ENCODE measurements at regions not wholly inside any gene's neighbourhood (a gene's known extent, or its start where the extent isn't known, plus 50 kb on each side); places are given as distances from the start of the nearest gene placed in this dataset.
"Not testable (repeated sequence)": the region's sequence is repeated elsewhere in the genome, so short reads cannot be mapped to it uniquely, and the experiment has no call there.

DNA sequence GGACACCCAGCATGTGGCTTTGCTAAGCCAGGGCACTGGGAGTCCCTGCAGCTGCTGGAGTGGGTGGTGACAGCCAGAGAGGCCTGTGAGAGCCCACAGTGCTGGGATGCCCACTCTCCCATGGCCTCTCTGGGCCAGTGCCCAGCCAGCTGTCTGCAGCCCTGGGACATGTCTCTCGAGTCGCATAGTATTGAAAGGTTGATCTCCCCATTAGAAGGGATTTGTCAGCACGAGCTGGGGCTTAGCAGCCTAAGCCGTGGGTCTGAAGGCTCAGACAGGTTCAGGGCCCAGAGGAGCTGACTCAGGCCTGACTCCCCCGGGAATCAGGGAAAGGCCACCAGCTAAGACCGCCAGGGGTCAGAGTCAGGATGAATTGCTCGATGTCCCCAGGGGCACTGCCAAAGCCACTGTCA is 53.5 kb downstream of the FOXD2 start:
- Histone ChIP-seq H3K36me3 (ENCODE audit: insufficient read depth, low read length) (no peaks in the 10 kb centered on the region), H3K4me3 (ENCODE audit: low read length in 2 of 2) (no peak overlapping the region), H3K4me1 (ENCODE audit: insufficient read depth, low read length) (no peaks in the 10 kb centered on the region), H3K27ac (ENCODE audit: low read depth, low read length) (no peak overlapping the region), H3K9me3 (ENCODE audit: control insufficient read depth in 1 of 2, low read length in 2 of 2) (no peaks in the 10 kb centered on the region), H3K27me3 (ENCODE audit: insufficient read depth, low read length) (no peaks in the 10 kb centered on the region)
- peaks cover 8 to 24% of the 10 kb centered on the region in 2 donors for H3K27me3 Mint-ChIP-seq
- no peak for DNase-seq
- no peaks in the 10 kb centered on the region for H3K9me3 Mint-ChIP-seq
- POLR2A ChIA-PET (ENCODE audit: partially characterized antibody) = no interaction called here
- CTCF ChIA-PET (ENCODE audit: partially characterized antibody) = no interaction called here
- H3K4me3 Mint-ChIP-seq = no peak overlapping the region
- H3K4me1 Mint-ChIP-seq = no peaks in the 10 kb centered on the region
- intact Hi-C loops (cut with micrococcal nuclease) = no loop called here
- H3K27ac Mint-ChIP-seq = no peak overlapping the region
- H3K36me3 Mint-ChIP-seq = no peaks in the 10 kb centered on the region

DNA sequence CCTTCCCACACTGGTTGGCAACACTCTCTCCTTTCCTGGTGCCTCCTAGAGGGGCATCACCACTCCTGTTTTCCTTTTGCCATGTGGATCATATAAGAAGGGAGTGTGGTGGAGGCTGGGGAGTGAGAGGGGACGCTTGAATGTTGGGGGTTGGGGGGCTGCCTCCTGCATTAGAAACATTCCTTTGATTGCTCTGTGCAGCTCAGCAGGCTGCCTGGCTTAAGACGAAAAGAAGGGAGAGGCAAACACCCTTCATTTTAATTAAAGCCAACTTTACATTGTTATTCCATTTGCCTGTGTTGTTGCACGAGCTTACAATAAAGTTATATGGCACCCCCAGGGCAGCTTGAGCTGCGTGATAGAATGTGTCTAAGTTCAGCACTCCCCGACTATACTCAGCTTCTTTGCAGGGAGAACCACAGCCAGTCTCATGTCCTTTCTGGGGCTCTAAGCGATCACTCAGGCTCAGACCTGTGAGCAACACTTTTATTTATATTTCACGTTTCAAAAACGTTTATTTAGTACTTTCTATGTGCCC is 57.4 kb downstream of the FOXD2 start:
- no peaks in the 10 kb centered on the region for H3K36me3 ChIP-seq (ENCODE audit: insufficient read depth, low read length)
- intact Hi-C loops (cut with micrococcal nuclease) = no loop called here
- Mint-ChIP-seq H3K4me3 (no peak overlapping the region), H3K36me3 (no peaks in the 10 kb centered on the region), H3K27me3 (peaks cover 2 to 15% of the 10 kb centered on the region in 2 donors), H3K27ac (no peak overlapping the region), H3K4me1 (no peaks in the 10 kb centered on the region), H3K9me3 (no peaks in the 10 kb centered on the region)
- no peak overlapping the region for H3K4me3 ChIP-seq (ENCODE audit: low read length in 2 of 2)
- POLR2A ChIA-PET (ENCODE audit: partially characterized antibody) = no interaction called here
- H3K9me3 ChIP-seq (ENCODE audit: control insufficient read depth in 1 of 2, low read length in 2 of 2) = no peaks in the 10 kb centered on the region
- H3K27ac ChIP-seq (ENCODE audit: low read depth, low read length) = no peak overlapping the region
- H3K27me3 ChIP-seq (ENCODE audit: insufficient read depth, low read length) = no peaks in the 10 kb centered on the region
- H3K4me1 ChIP-seq (ENCODE audit: insufficient read depth, low read length) = no peaks in the 10 kb centered on the region
- no peak for DNase-seq
- CTCF ChIA-PET (ENCODE audit: partially characterized antibody) = no interaction called here

DNA sequence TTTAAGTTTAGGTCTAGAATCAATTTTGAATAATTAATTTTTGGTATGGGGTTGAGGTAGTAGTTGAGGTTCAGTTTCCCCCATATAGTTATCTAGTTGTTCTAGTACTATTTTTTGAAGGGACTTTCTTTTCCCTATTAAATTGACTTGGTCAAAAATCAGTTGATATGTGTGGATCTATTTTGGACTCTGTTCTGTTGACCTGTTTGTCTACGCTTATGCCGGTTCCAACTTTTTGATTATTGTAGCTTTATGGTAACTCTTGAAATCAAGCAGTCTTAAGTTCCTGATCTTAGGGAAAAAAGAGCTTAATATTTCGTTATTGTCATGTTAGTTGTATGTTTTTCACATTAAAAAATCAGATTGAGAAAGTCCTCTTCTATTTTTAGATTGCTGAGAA is 60.7 kb downstream of the FOXD2 start:
- ChIA-PET POLR2A (ENCODE audit: partially characterized antibody) (no interaction called here), CTCF (ENCODE audit: partially characterized antibody) (no interaction called here)
- H3K4me3 Mint-ChIP-seq = no peak overlapping the region
- Histone ChIP-seq H3K4me1 (ENCODE audit: insufficient read depth, low read length) (no peaks in the 10 kb centered on the region), H3K27ac (ENCODE audit: low read depth, low read length) (no peak overlapping the region), H3K27me3 (ENCODE audit: insufficient read depth, low read length) (no peaks in the 10 kb centered on the region), H3K4me3 (ENCODE audit: low read length in 2 of 2) (no peak overlapping the region), H3K36me3 (ENCODE audit: insufficient read depth, low read length) (no peaks in the 10 kb centered on the region), H3K9me3 (ENCODE audit: control insufficient read depth in 1 of 2, low read length in 2 of 2) (no peaks in the 10 kb centered on the region)
- peaks cover 11 to 19% of the 10 kb centered on the region in 2 donors for H3K27me3 Mint-ChIP-seq
- no peak overlapping the region for H3K27ac Mint-ChIP-seq
- H3K36me3 Mint-ChIP-seq = no peaks in the 10 kb centered on the region
- no peak for DNase-seq
- H3K4me1 Mint-ChIP-seq = no peaks in the 10 kb centered on the region
- intact Hi-C loops (cut with micrococcal nuclease) = no loop called here
- no peaks in the 10 kb centered on the region for H3K9me3 Mint-ChIP-seq

DNA sequence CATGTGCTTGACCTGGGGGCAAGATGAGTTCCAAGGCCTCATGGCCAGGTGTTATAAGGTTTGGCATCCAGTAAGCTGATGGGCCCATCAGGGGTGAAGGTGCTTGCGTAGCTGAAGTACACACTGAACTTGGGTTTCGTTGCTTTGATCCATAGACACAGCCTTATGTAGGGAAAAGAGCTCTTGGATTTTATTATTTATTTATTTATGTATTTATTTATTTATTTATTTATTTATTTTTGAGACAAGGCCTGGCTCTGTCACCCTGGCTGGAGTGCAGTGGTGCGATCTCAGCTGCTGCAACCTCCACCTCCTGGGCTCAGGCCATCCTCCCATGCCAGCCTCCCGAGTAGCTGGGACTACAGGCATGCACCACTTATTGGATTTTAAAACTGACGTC is 63.2 kb downstream of the FOXD2 start:
- H3K36me3 Mint-ChIP-seq = no peaks in the 10 kb centered on the region
- no peaks in the 10 kb centered on the region for H3K4me1 Mint-ChIP-seq
- no peak overlapping the region for H3K27ac ChIP-seq (ENCODE audit: low read depth, low read length)
- no peaks in the 10 kb centered on the region for H3K4me1 ChIP-seq (ENCODE audit: insufficient read depth, low read length)
- H3K27me3 Mint-ChIP-seq = peaks cover 25 to 30% of the 10 kb centered on the region in 2 donors
- peaks cover 0 to 3% (median 0%) of the 10 kb centered on the region in 8 donors for H3K9me3 Mint-ChIP-seq
- no peak overlapping the region for H3K4me3 ChIP-seq (ENCODE audit: low read length in 2 of 2)
- intact Hi-C loops (cut with micrococcal nuclease) = no loop called here
- H3K4me3 Mint-ChIP-seq = no peak overlapping the region
- H3K27ac Mint-ChIP-seq = no peak overlapping the region
- H3K27me3 ChIP-seq (ENCODE audit: insufficient read depth, low read length) = peaks cover 2% of the 10 kb centered on the region
- H3K9me3 ChIP-seq (ENCODE audit: control insufficient read depth in 1 of 2, low read length in 2 of 2) = no peaks in the 10 kb centered on the region
- POLR2A ChIA-PET (ENCODE audit: partially characterized antibody) = no interaction called here
- no peak for DNase-seq
- CTCF ChIA-PET (ENCODE audit: partially characterized antibody) = interaction anchor here (1.3 to 1.8 kb wide), 2 partner anchors 12 to 26 kb away, joined by 4 read pairs; no protein-coding TSS in a partner anchor
- H3K36me3 ChIP-seq (ENCODE audit: insufficient read depth, low read length) = no peaks in the 10 kb centered on the region

DNA sequence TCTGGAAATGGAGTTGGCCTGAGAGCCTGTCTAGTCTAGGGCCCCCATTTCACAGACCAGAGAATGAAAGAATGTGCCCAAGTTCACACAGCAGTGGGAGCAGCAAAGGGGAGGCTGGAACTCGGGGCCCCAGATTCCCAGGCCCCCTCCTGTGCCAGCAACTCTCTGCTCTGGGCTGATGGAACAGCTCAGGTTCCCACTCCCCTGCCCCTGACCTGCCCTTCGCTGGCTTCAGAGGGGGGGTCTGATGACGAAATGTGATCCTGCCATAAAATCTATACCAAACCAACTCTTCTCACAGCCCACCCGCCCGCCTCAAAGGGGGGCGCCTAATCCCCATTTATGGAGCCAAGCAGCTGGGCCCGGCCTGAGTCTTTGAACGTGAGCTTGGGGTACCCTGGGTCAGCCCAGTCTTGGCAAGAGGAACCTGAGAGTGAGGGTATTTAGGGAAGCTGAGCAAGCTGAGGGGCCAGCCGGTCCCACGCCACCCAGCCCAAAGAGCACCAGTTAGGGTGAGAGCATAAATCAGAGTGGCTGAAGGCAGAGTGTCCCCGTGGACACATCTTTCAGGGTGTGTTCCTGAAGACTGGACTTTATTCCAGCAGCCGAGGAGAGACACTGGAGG is 65.0 kb downstream of the FOXD2 start:
- no peaks in the 10 kb centered on the region for H3K36me3 Mint-ChIP-seq
- peaks cover 34 to 42% of the 10 kb centered on the region in 2 donors for H3K27me3 Mint-ChIP-seq
- Histone ChIP-seq H3K4me1 (ENCODE audit: insufficient read depth, low read length) (no peaks in the 10 kb centered on the region), H3K27ac (ENCODE audit: low read depth, low read length) (no peak overlapping the region), H3K36me3 (ENCODE audit: insufficient read depth, low read length) (no peaks in the 10 kb centered on the region), H3K27me3 (ENCODE audit: insufficient read depth, low read length) (peaks cover 14% of the 10 kb centered on the region), H3K9me3 (ENCODE audit: control insufficient read depth in 1 of 2, low read length in 2 of 2) (no peaks in the 10 kb centered on the region), H3K4me3 (ENCODE audit: low read length in 2 of 2) (no peak overlapping the region)
- no peak overlapping the region for H3K4me3 Mint-ChIP-seq
- H3K27ac Mint-ChIP-seq = peak overlapping the region in 1 of 7 donors; percentile 59
- ChIA-PET POLR2A (ENCODE audit: partially characterized antibody) (no interaction called here), CTCF (ENCODE audit: partially characterized antibody) (no interaction called here)
- intact Hi-C loops (cut with micrococcal nuclease) = no loop called here
- peaks cover 0 to 3% (median 1%) of the 10 kb centered on the region in 8 donors for H3K9me3 Mint-ChIP-seq
- DNase-seq = no peak
- H3K4me1 Mint-ChIP-seq = no peaks in the 10 kb centered on the region

DNA sequence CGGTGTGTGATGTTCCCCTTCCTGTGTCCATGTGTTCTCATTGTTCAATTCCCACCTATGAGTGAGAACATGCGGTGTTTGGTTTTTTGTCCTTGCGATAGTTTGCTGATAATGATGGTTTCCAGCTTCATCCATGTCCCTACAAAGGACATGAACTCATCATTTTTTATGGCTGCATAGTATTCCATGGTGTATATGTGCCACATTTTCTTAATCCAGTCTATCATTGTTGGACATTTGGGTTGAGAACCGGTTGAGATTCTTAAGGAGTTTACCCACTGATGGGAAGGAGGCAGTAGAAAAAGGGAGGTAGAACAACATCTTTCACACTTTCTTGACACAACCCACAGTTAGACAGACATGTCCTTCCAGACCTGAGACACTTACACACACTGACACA is 67.0 kb downstream of the FOXD2 start:
- not testable (repeated sequence) for H3K36me3 ChIP-seq (ENCODE audit: insufficient read depth, low read length)
- CTCF ChIA-PET (ENCODE audit: partially characterized antibody) = interaction anchor here (1.3 kb wide), 1 partner anchor 16 kb away, joined by 3 read pairs; no protein-coding TSS in a partner anchor

DNA sequence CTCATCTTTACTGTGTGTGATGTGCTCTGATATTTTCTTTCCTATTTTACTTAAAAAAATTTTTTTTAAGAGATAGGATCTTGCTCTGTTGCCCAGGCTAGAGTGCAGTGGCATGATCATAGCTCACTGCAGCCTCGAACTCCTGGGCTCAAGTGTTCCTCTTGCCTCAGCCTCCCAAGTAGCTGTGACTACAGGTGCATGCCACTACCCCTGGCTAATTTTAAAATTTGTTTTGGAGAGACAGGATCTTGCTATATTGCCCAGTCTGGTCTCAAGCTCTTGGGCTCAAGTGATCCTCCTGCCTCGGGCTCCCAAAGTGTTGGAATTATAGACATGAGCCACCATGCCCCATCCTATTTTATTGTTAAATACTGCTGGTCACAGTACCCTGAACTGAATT is 67.4 kb downstream of the FOXD2 start:
- H3K4me3 Mint-ChIP-seq = no peak overlapping the region
- peaks cover 0 to 3% (median 1%) of the 10 kb centered on the region in 8 donors for H3K9me3 Mint-ChIP-seq
- H3K27ac ChIP-seq (ENCODE audit: low read depth, low read length) = no peak overlapping the region
- no peak overlapping the region for H3K4me3 ChIP-seq (ENCODE audit: low read length in 2 of 2)
- CTCF ChIA-PET (ENCODE audit: partially characterized antibody) = interaction anchor here (1.3 kb wide), 1 partner anchor 15 kb away, joined by 3 read pairs; no protein-coding TSS in a partner anchor
- H3K4me1 ChIP-seq (ENCODE audit: insufficient read depth, low read length) = peaks cover 12% of the 10 kb centered on the region
- H3K4me1 Mint-ChIP-seq = peaks cover 0 to 9% (median 2%) of the 10 kb centered on the region in 4 donors
- H3K9me3 ChIP-seq (ENCODE audit: control insufficient read depth in 1 of 2, low read length in 2 of 2) = no peaks in the 10 kb centered on the region
- H3K27me3 ChIP-seq (ENCODE audit: insufficient read depth, low read length) = peaks cover 28% of the 10 kb centered on the region
- H3K27me3 Mint-ChIP-seq = peaks cover 44 to 55% of the 10 kb centered on the region in 2 donors
- H3K36me3 Mint-ChIP-seq = no peaks in the 10 kb centered on the region
- H3K36me3 ChIP-seq (ENCODE audit: insufficient read depth, low read length) = no peaks in the 10 kb centered on the region
- POLR2A ChIA-PET (ENCODE audit: partially characterized antibody) = no interaction called here
- intact Hi-C loops (cut with micrococcal nuclease) = no loop called here
- DNase-seq = no peak
- no peak overlapping the region for H3K27ac Mint-ChIP-seq

More for the DNA sequence above, 67.0 kb downstream of the FOXD2 start:
- POLR2A ChIA-PET (ENCODE audit: partially characterized antibody); H3K36me3 Mint-ChIP-seq; H3K9me3 ChIP-seq (ENCODE audit: control insufficient read depth in 1 of 2, low read length in 2 of 2); DNase-seq; H3K4me3 Mint-ChIP-seq; H3K4me1 Mint-ChIP-seq; intact Hi-C loops (cut with micrococcal nuclease); H3K9me3 Mint-ChIP-seq; H3K27ac Mint-ChIP-seq; H3K4me3 ChIP-seq (ENCODE audit: low read length in 2 of 2); H3K27ac ChIP-seq (ENCODE audit: low read depth, low read length): not testable (repeated sequence)
- Histone ChIP-seq H3K4me1 (ENCODE audit: insufficient read depth, low read length) (peaks cover 12% of the 10 kb centered on the region), H3K27me3 (ENCODE audit: insufficient read depth, low read length) (peaks cover 28% of the 10 kb centered on the region)
- peaks cover 40 to 51% of the 10 kb centered on the region in 2 donors for H3K27me3 Mint-ChIP-seq

Data from CD4-positive, alpha-beta memory T cell (primary cell).